Panc1 (cell line): ENCODE measurements at regions not wholly inside any gene's neighbourhood (a gene's known extent, or its start where the extent isn't known, plus 50 kb on each side); places are given as distances from the start of the nearest gene placed in this dataset.

Experiments
- ATAC-seq: fragments of 200-7000 bp; cut with Tn5 transposase; 2 replicates; pipeline ENCODE4 v1.9.1; 2020; ENCODE audit warnings: mild to moderate bottlenecking, moderate library complexity
- BruUV-seq: library from RNA; stranded (reverse); fragments of 400-500 nt; replicated peaks from 2 replicates; lab custom pipeline; 2021; lab: Mats Ljungman, UMichigan
- CTCF ChIA-PET: fragments of 300-600 bp; sonication (Branson Sonifier 250); formaldehyde crosslinking; loops from one replicate; lab custom pipeline; 2022; ENCODE audit warnings: antibody characterized with exemption; lab: Charles Lee
- POLR2A ChIA-PET: fragments of 300-600 bp; sonication (Branson Sonifier 250); formaldehyde crosslinking; loops from one replicate; lab custom pipeline; 2022; ENCODE audit warnings: antibody characterized with exemption; lab: Charles Lee
- DNase-seq: peaks from one replicate; pipeline ENCODE4 v3.0.0-alpha.2; 2010; ENCODE audit warnings: low read depth, low spot score
- H3K27ac ChIP-seq: 2 replicates; pipeline ENCODE4 v1.5.1; 2011; ENCODE audit warnings: mild to moderate bottlenecking, low read length, inconsistent platforms
- H3K27me3 ChIP-seq: fragments of 200-500 bp; sonication (Bioruptor generic); 2 replicates; pipeline ENCODE4 v1.6.0; 2014; ENCODE audit warnings: low read length, inconsistent platforms; ENCODE audit not compliant: control insufficient read depth, insufficient read depth
- H3K36me3 ChIP-seq: fragments of 200-500 bp; sonication (Bioruptor generic); 2 replicates; pipeline ENCODE4 v1.5.1; 2014; ENCODE audit warnings: inconsistent platforms, mild to moderate bottlenecking, low read length, moderate library complexity; ENCODE audit not compliant: control insufficient read depth, insufficient read depth
- H3K4me1 ChIP-seq: 2 replicates; pipeline ENCODE4 v1.5.1; 2011; ENCODE audit warnings: inconsistent platforms, mild to moderate bottlenecking, low read length, moderate library complexity; ENCODE audit not compliant: control insufficient read depth, insufficient read depth
- H3K4me3 ChIP-seq, 2 experiments: 2 replicates each; pipeline ENCODE4 v1.5.1; 2011 to 2012; ENCODE audit warnings: low read depth in 2 of 2, low read length in 2 of 2, mild to moderate bottlenecking in 2 of 2, inconsistent platforms in 1 of 2, moderate library complexity in 1 of 2
- H3K9me3 ChIP-seq: fragments of 200-500 bp; sonication (Bioruptor generic); 2 replicates; pipeline ENCODE4 v1.5.1; 2014; ENCODE audit warnings: low read depth, mild to moderate bottlenecking, inconsistent platforms, low read length, moderate library complexity; ENCODE audit not compliant: control insufficient read depth, insufficient read depth
- CTCF ChIP-seq: fragments of 450-650 bp; IDR thresholded peaks from 2 replicates; pipeline ENCODE4 v1.5.1; 2017; ENCODE audit warnings: mild to moderate bottlenecking
- POLR2AphosphoS5 ChIP-seq: IDR thresholded peaks from 2 replicates; pipeline ENCODE4 v1.6.1; 2012; ENCODE audit warnings: mild to moderate bottlenecking, low read depth, low read length, moderate library complexity
- REST ChIP-seq, 2 experiments: IDR thresholded peaks; 2 replicates each; pipeline ENCODE4 v1.6.1; 2011 to 2012; ENCODE audit warnings: low read depth in 2 of 2, control low read depth in 1 of 2, low read length in 1 of 2, mild to moderate bottlenecking in 1 of 2, moderate library complexity in 1 of 2; ENCODE audit not compliant: insufficient read depth in 1 of 2
- SIN3A ChIP-seq: IDR thresholded peaks from 2 replicates; pipeline ENCODE4 v1.6.1; 2012; ENCODE audit warnings: low read depth, mild to moderate bottlenecking, low read length, moderate library complexity, borderline replicate concordance; ENCODE audit not compliant: insufficient read depth
- TCF7L2 ChIP-seq: IDR thresholded peaks from 2 replicates; pipeline ENCODE4 v1.6.1; 2011; ENCODE audit warnings: mild to moderate bottlenecking, low read depth, low read length, inconsistent platforms
- in situ Hi-C: cut with HindIII; loops from 2 replicates; pipeline ENCODE4 v1.10.0; 2016; ENCODE audit warnings: low sequenced_read_pairs, low pct_unique_long_range_greater_than_20kb
- intact Hi-C: fragments of 100-400 bp; cut with micrococcal nuclease; formaldehyde crosslinking; loops from one replicate; pipeline ENCODE4 v1.10.0; 2022; ENCODE audit not compliant: unreplicated experiment

GRCh38 chr2:234344012-234344411 is 152.9 kb downstream of the ARL4C start:
- BruUV-seq, result no TSS peak
- Histone ChIP-seq H3K4me1 (no peaks in the 10 kb centered on the region; the same call in 1 of the 2 replicates), H3K36me3 (no peaks in the 10 kb centered on the region), H3K4me3 (no peak overlapping the region), H3K27ac (peak overlapping the region; percentile 67; the same call in 1 of the 2 replicates), H3K27me3 (no peaks in the 10 kb centered on the region), H3K9me3 (no peaks in the 10 kb centered on the region)
- DNase-seq (no peak), ATAC-seq (no peak)
- intact Hi-C loops (no loop called here), in situ Hi-C loops (no loop called here)
- TF ChIP-seq REST (IDR thresholded peaks at IDR 0.05; ENCODE audit: insufficient read depth in 1 of 2, low read depth in 2 of 2, low read length in 1 of 2) (no peak), SIN3A (no peak), TCF7L2 (no peak), POLR2AphosphoS5 (no peak), CTCF (no peak)
- ChIA-PET CTCF (no interaction called here), POLR2A (no interaction called here)

- no peaks in the 10 kb centered on the region for H3K36me3 ChIP-seq
- TF ChIP-seq SIN3A, result no peak
- no peak for TF ChIP-seq TCF7L2
- no peak for TF ChIP-seq CTCF
- TF ChIP-seq POLR2AphosphoS5, result no peak
- no peak for TF ChIP-seq REST (IDR thresholded peaks at IDR 0.05; ENCODE audit: insufficient read depth in 1 of 2, low read depth in 2 of 2, low read length in 1 of 2)
- ChIA-PET CTCF (no interaction called here), POLR2A (no interaction called here)
- H3K27ac ChIP-seq, result peak overlapping the region; percentile 37; the same call in 1 of the 2 replicates
- no peak for ATAC-seq
- no peaks in the 10 kb centered on the region; the same call in 1 of the 2 replicates for H3K4me1 ChIP-seq
- no peak for DNase-seq
- H3K4me3 ChIP-seq, result no peak overlapping the region
- BruUV-seq, result no TSS peak
- intact Hi-C loops, result no loop called here
- H3K9me3 ChIP-seq, result no peaks in the 10 kb centered on the region
- H3K27me3 ChIP-seq, result no peaks in the 10 kb centered on the region
- in situ Hi-C loops, result no loop called here
Measured at GRCh38 chr2:234343372-234343771, 153.5 kb downstream of the ARL4C start.
